ENCODE measurements at regions not wholly inside any gene's neighbourhood (a gene's known extent, or its start where the extent isn't known, plus 50 kb on each side); places are given as distances from the start of the nearest gene placed in this dataset.

DNA sequence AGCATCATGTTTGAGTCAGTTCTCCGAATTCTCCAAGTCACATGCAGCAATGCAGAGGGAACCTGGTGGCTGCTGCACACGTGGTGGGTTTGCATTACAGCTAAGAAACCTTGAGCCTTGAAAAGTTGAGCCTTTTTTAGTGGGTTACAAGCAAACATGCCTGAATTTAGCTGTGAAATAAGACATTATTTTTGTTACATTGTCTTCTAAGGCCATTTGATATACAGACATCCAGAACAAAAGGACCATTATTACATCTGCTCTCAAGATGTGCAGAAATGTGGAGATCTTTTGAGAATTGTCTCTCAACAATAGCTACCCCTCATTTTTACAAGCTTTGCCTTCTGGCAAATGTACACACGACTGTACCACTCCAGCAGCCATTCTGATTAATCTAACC is 720.5 kb upstream of the SLC35B3 start:
- DNase-seq (ENCODE audit: low spot score in 2 of 2) = no peak

DNA sequence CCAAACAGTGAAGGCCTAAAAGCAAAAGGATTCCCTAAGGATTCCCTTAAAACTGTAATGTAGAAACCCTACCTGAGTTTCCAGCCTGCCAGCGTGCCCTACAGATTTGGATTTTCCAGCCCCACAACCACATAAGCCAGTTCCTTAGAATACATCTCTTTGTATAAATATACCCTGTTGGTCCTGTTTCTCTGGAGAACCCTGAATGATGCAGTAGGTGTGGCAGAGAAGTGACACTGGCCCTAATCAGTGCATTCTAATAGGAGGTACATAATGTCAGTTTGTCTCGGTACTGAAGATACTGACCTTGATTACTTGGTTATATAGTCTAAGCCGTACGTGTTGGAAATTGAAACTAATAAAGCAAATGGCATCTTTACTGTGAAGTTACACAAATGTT is 707.8 kb upstream of the SLC35B3 start:
- H3K27me3 ChIP-seq = no peaks in the 10 kb centered on the region
- no peak overlapping the region for H3K27ac ChIP-seq
- no peak for TF ChIP-seq CTCF (IDR thresholded peaks at IDR 0.05)
- no peaks in the 10 kb centered on the region for H3K36me3 ChIP-seq
- no peak overlapping the region for H3K4me3 ChIP-seq
- intact Hi-C loops (cut with DNase I) = no loop called here
- DNase-seq (ENCODE audit: low spot score in 2 of 2) = no peak
- no peaks in the 10 kb centered on the region for H3K9me3 ChIP-seq
- H3K4me1 ChIP-seq = no peaks in the 10 kb centered on the region

More for the DNA sequence above, 720.5 kb upstream of the SLC35B3 start:
- no peaks in the 10 kb centered on the region for H3K4me1 ChIP-seq
- intact Hi-C loops (cut with DNase I) = no loop called here
- no peak overlapping the region for H3K4me3 ChIP-seq
- no peak overlapping the region for H3K27ac ChIP-seq
- no peaks in the 10 kb centered on the region for H3K9me3 ChIP-seq
- no peak for TF ChIP-seq CTCF (IDR thresholded peaks at IDR 0.05)
- H3K36me3 ChIP-seq = no peaks in the 10 kb centered on the region
- H3K27me3 ChIP-seq = no peaks in the 10 kb centered on the region

DNA sequence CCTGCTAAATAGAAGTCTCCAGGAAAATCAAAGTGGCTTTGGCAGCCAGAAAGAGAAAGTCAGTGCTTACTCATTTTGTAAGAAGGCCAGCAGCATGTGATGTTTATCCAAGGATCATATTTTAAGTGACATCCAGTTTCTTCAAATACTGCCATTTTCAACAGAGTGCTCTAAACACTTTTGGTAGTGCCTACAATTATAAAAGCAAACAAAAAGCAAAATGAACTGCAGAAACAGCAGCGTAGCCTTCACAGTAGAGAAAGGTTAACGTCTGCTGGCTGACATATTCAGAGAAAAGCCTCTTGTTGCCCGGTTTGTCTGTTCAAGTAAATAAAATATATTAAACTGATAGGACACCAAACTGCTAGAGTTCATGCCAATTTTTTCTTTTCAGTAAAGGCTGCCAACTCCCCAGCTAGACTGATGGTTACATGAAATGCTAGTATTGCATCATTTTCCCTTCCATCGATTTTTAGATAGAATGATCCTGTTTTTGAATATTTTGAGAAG is 705.7 kb upstream of the SLC35B3 start:
- intact Hi-C loops (cut with DNase I) = no loop called here

GRCh38 chr6:9140172-9140571 is 704.8 kb upstream of the SLC35B3 start:
- no peaks in the 10 kb centered on the region for H3K4me1 ChIP-seq
- intact Hi-C loops (cut with DNase I) = no loop called here
- H3K27ac ChIP-seq = no peak overlapping the region
- no peak for DNase-seq (ENCODE audit: low spot score in 2 of 2)
- H3K4me3 ChIP-seq = no peak overlapping the region
- TF ChIP-seq CTCF (IDR thresholded peaks at IDR 0.05) = no peak
- no peaks in the 10 kb centered on the region for H3K36me3 ChIP-seq
- no peaks in the 10 kb centered on the region for H3K9me3 ChIP-seq
- no peaks in the 10 kb centered on the region for H3K27me3 ChIP-seq

More for the DNA sequence above, 705.7 kb upstream of the SLC35B3 start:
- DNase-seq (ENCODE audit: low spot score in 2 of 2) = no peak
- no peaks in the 10 kb centered on the region for H3K36me3 ChIP-seq
- no peak overlapping the region for H3K4me3 ChIP-seq
- no peaks in the 10 kb centered on the region for H3K9me3 ChIP-seq
- H3K27ac ChIP-seq = no peak overlapping the region
- H3K4me1 ChIP-seq = no peaks in the 10 kb centered on the region
- TF ChIP-seq CTCF (IDR thresholded peaks at IDR 0.05) = no peak
- no peaks in the 10 kb centered on the region for H3K27me3 ChIP-seq

DNA sequence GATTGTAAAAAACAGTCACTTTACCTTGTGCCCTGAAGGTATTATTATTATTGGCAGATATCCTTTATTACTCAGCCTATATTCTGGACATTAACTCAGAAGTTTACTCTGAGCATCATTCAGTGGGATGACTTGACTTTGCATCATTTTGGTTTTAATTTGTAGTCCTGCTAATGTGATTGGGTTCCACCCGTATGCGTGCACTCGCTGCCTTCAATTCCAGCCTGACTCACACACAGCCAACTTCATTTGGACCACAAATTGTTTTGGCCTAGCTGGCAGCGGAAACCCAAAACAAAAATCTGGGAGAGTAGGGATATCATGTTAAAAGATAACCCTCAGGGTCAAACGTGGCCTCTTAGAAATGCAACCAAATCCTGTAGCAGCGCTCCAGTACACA is 704.4 kb upstream of the SLC35B3 start:
- H3K36me3 ChIP-seq = no peaks in the 10 kb centered on the region
- H3K27me3 ChIP-seq = no peaks in the 10 kb centered on the region
- H3K4me1 ChIP-seq = no peaks in the 10 kb centered on the region
- DNase-seq (ENCODE audit: low spot score in 2 of 2) = no peak
- no peak overlapping the region for H3K4me3 ChIP-seq
- intact Hi-C loops (cut with DNase I) = no loop called here
- no peak for TF ChIP-seq CTCF (IDR thresholded peaks at IDR 0.05)
- H3K9me3 ChIP-seq = no peaks in the 10 kb centered on the region
- H3K27ac ChIP-seq = no peak overlapping the region

GRCh38 chr6:9138936-9139335 is 703.6 kb upstream of the SLC35B3 start:
- Histone ChIP-seq H3K4me3 (no peak overlapping the region), H3K4me1 (no peaks in the 10 kb centered on the region), H3K36me3 (no peaks in the 10 kb centered on the region), H3K27me3 (no peaks in the 10 kb centered on the region), H3K27ac (no peak overlapping the region), H3K9me3 (no peaks in the 10 kb centered on the region)
- intact Hi-C loops (cut with DNase I) = no loop called here
- no peak for TF ChIP-seq CTCF (IDR thresholded peaks at IDR 0.05)
- DNase-seq (ENCODE audit: low spot score in 2 of 2) = no peak

All from ascending aorta (tissue), 2 donors.